ENCODE measurements at regions not wholly inside any gene's neighbourhood (a gene's known extent, or its start where the extent isn't known, plus 50 kb on each side); places are given as distances from the start of the nearest gene placed in this dataset.

DNA sequence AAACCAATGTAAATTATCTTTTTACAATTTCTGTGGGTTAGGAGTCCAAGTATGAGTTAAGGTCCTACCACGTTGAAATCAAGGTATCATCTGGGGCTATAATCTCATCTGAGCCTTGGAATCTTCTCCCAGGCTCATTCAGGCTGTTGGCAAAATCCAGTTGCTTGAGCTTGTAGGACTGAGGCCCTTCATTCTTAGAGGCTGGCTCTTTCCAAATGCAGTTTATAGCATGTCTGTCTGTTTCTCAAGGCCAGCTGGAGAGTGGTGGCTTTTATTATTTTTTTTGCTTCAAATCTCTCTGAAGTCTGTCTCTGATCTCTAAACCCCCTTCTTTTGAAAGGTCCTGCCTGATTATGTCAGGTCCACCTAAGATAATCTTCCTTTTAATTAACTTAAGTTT lies 177.2 kb upstream of the ASCC3 start:
- no peaks in the 10 kb centered on the region for H3K79me2 ChIP-seq (ENCODE audit: insufficient read depth, low read depth, low read length)
- no peak overlapping the region for H3K4me2 ChIP-seq (ENCODE audit: low read length)
- no peak overlapping the region for H3K27ac ChIP-seq (ENCODE audit: low read depth, low read length, poor library complexity, severe bottlenecking)
- intact Hi-C loops (cut with micrococcal nuclease; ENCODE audit: unreplicated experiment): no loop called here
- no peaks in the 10 kb centered on the region for H3K9me2 ChIP-seq (ENCODE audit: insufficient read depth, low read length)
- ChIA-PET POLR2A (interaction anchor here (0.6 to 2.0 kb wide), 3 partner anchors 7 to 478 kb away, joined by 3 to 5 read pairs (median 4); no protein-coding TSS in a partner anchor), CTCF (ENCODE audit: unreplicated experiment) (no interaction called here)
- no peak overlapping the region for H3K4me3 ChIP-seq (ENCODE audit: low read depth, low read length, poor library complexity, severe bottlenecking)
- H4K20me1 ChIP-seq (ENCODE audit: insufficient read depth, low read length): no peaks in the 10 kb centered on the region
- H3K36me3 ChIP-seq (ENCODE audit: insufficient read depth, low read length): no peaks in the 10 kb centered on the region
- no peak for TF ChIP-seq EZH2phosphoT487 (IDR thresholded peaks at IDR 0.05; ENCODE audit: borderline replicate concordance, low read depth, low read length)
- TF ChIP-seq, protein P1, sequence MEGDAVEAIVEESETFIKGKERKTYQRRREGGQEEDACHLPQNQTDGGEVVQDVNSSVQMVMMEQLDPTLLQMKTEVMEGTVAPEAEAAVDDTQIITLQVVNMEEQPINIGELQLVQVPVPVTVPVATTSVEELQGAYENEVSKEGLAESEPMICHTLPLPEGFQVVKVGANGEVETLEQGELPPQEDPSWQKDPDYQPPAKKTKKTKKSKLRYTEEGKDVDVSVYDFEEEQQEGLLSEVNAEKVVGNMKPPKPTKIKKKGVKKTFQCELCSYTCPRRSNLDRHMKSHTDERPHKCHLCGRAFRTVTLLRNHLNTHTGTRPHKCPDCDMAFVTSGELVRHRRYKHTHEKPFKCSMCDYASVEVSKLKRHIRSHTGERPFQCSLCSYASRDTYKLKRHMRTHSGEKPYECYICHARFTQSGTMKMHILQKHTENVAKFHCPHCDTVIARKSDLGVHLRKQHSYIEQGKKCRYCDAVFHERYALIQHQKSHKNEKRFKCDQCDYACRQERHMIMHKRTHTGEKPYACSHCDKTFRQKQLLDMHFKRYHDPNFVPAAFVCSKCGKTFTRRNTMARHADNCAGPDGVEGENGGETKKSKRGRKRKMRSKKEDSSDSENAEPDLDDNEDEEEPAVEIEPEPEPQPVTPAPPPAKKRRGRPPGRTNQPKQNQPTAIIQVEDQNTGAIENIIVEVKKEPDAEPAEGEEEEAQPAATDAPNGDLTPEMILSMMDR (conservative IDR thresholded peaks at IDR 0.05; ENCODE audit: low read length): no peak
- no peak overlapping the region for H2AFZ ChIP-seq (ENCODE audit: low read length)
- no TSS peak for BruUV-seq (replicated peaks)
- H3K4me1 ChIP-seq (ENCODE audit: insufficient read depth, low read length, poor library complexity, severe bottlenecking): no peaks in the 10 kb centered on the region
- DNase-seq (ENCODE audit: low spot score): no peak
- no peaks in the 10 kb centered on the region for H3K9me3 ChIP-seq (ENCODE audit: low read length)

DNA sequence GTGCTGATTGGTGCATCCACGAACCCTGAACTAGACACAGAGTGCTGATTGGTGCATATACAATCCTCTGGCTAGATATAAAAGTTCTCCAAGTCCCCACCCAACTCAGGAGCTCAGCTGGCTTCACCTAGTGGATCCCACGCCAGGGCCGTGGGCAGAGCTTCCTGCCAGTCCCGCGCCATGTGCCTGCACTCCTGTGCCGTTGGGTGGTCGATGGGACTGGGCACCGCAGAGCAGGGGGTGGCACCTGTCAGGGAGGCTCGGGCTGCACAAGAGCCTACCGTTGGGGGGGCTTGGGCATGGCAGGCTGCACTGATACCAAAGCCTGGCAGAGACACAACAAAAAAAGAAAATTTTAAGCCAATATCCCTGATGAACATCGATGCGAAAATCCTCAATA lies 185.4 kb upstream of the ASCC3 start:
- Histone ChIP-seq H3K27ac (ENCODE audit: low read depth, low read length, poor library complexity, severe bottlenecking) (no peak overlapping the region), H2AFZ (ENCODE audit: low read length) (no peak overlapping the region), H3K4me1 (ENCODE audit: insufficient read depth, low read length, poor library complexity, severe bottlenecking) (no peaks in the 10 kb centered on the region), H3K9me2 (ENCODE audit: insufficient read depth, low read length) (no peaks in the 10 kb centered on the region), H3K9me3 (ENCODE audit: low read length) (no peaks in the 10 kb centered on the region), H3K4me3 (ENCODE audit: low read depth, low read length, poor library complexity, severe bottlenecking) (no peak overlapping the region), H3K79me2 (ENCODE audit: insufficient read depth, low read depth, low read length) (no peaks in the 10 kb centered on the region), H3K36me3 (ENCODE audit: insufficient read depth, low read length) (no peaks in the 10 kb centered on the region), H3K4me2 (ENCODE audit: low read length) (no peak overlapping the region), H4K20me1 (ENCODE audit: insufficient read depth, low read length) (no peaks in the 10 kb centered on the region)
- intact Hi-C loops (cut with micrococcal nuclease; ENCODE audit: unreplicated experiment): no loop called here
- CTCF ChIA-PET (ENCODE audit: unreplicated experiment): no interaction called here
- TF ChIP-seq EZH2phosphoT487 (IDR thresholded peaks at IDR 0.05; ENCODE audit: borderline replicate concordance, low read depth, low read length): no peak
- BruUV-seq (replicated peaks): no TSS peak
- DNase-seq (ENCODE audit: low spot score): no peak
- POLR2A ChIA-PET: interaction anchor here (0.8 to 1.2 kb wide), 2 partner anchors 9 to 11 kb away, joined by 3 to 5 read pairs; no protein-coding TSS in a partner anchor

DNA sequence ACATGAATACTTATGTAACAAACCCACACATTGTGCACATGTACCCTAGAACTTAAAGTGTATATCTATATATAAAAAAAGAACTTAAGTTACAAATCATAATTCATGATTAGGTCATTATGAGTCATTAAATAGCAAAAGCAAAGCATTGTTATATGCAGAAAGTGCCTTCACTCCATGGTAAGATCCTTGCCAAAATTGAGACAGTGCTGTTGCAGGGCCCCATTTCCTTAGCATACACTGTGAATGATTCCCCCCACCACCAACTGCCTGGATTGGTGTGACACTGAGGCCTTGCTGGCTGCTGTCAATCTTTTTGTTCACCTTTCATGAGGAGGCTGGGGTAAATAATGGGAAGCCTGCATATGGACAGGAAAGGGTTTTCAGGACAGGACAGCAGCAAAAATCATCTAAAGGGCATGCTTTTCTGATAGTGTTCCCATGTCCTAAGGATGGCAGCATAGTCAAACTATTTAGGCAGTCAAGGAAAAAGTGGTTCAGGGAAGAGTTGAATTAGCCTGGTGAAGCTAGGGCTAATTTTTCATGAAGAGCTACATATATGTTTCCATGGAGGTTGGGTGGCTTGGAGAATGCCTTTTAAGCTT lies 188.2 kb upstream of the ASCC3 start:
- H3K4me3 ChIP-seq (ENCODE audit: low read depth, low read length, poor library complexity, severe bottlenecking): no peak overlapping the region
- no peak for DNase-seq (ENCODE audit: low spot score)
- H2AFZ ChIP-seq (ENCODE audit: low read length): no peak overlapping the region
- no peak for TF ChIP-seq EZH2phosphoT487 (IDR thresholded peaks at IDR 0.05; ENCODE audit: borderline replicate concordance, low read depth, low read length)
- TF ChIP-seq, protein P1 (conservative IDR thresholded peaks at IDR 0.05; ENCODE audit: low read length): no peak
- POLR2A ChIA-PET: no interaction called here
- CTCF ChIA-PET (ENCODE audit: unreplicated experiment): no interaction called here
- H4K20me1 ChIP-seq (ENCODE audit: insufficient read depth, low read length): no peaks in the 10 kb centered on the region
- H3K27ac ChIP-seq (ENCODE audit: low read depth, low read length, poor library complexity, severe bottlenecking): no peak overlapping the region
- intact Hi-C loops (cut with micrococcal nuclease; ENCODE audit: unreplicated experiment): no loop called here
- no peaks in the 10 kb centered on the region for H3K4me1 ChIP-seq (ENCODE audit: insufficient read depth, low read length, poor library complexity, severe bottlenecking)
- H3K4me2 ChIP-seq (ENCODE audit: low read length): no peak overlapping the region
- H3K36me3 ChIP-seq (ENCODE audit: insufficient read depth, low read length): no peaks in the 10 kb centered on the region
- no peaks in the 10 kb centered on the region for H3K79me2 ChIP-seq (ENCODE audit: insufficient read depth, low read depth, low read length)
- no peaks in the 10 kb centered on the region for H3K9me3 ChIP-seq (ENCODE audit: low read length)
- no peaks in the 10 kb centered on the region for H3K9me2 ChIP-seq (ENCODE audit: insufficient read depth, low read length)
- no TSS peak for BruUV-seq (replicated peaks)

Measured in OCI-LY7 (cell line).